Activated CD8-positive, alpha-beta T cell treated with anti-CD3 and anti-CD28 coated beads for 36 hours (primary cell): ENCODE measurements at regions not wholly inside any gene's neighbourhood (a gene's known extent, or its start where the extent isn't known, plus 50 kb on each side); places are given as distances from the start of the nearest gene placed in this dataset.

Experiments used
- ATAC-seq: fragments of 200-7000 bp; cut with Tn5 transposase; one replicate; pipeline ENCODE4 v1.10.0; 2021; ENCODE audit warnings: mild to moderate bottlenecking, moderate library complexity
- CTCF ChIA-PET: fragments of 350-600 bp; sonication (Branson Sonifier 250); formaldehyde crosslinking; loops from one replicate; lab custom pipeline; 2021; ENCODE audit warnings: antibody characterized with exemption; lab: Charles Lee
- POLR2A ChIA-PET: fragments of 350-600 bp; sonication (Branson Sonifier 250); formaldehyde crosslinking; loops from one replicate; lab custom pipeline; 2021; ENCODE audit warnings: antibody characterized with exemption; lab: Charles Lee
- DNase-seq: peaks from one replicate; pipeline ENCODE4 v3.0.0-alpha.2; 2020
- H3K27ac Mint-ChIP-seq: one replicate; pipeline ENCODE4 v1.8.0; 2021; ENCODE audit warnings: mild to moderate bottlenecking, mixed read lengths
- H3K27me3 Mint-ChIP-seq: one replicate; pipeline ENCODE4 v1.8.0; 2021; ENCODE audit warnings: mixed read lengths
- H3K36me3 Mint-ChIP-seq: one replicate; pipeline ENCODE4 v1.8.0; 2021; ENCODE audit warnings: low read depth, mixed read lengths
- H3K4me1 Mint-ChIP-seq: one replicate; pipeline ENCODE4 v1.8.0; 2021; ENCODE audit warnings: low read depth, mixed read lengths
- H3K4me3 Mint-ChIP-seq: one replicate; pipeline ENCODE4 v1.8.0; 2021; ENCODE audit warnings: mild to moderate bottlenecking, moderate library complexity, mixed read lengths
- H3K9me3 Mint-ChIP-seq: one replicate; pipeline ENCODE4 v1.8.0; 2021; ENCODE audit warnings: mixed read lengths
- CTCF ChIP-seq: fragments of 200-600 bp; IDR thresholded peaks from one replicate; pipeline ENCODE4 v1.8.0; 2022; ENCODE audit warnings: antibody characterized with exemption, mild to moderate bottlenecking
- intact Hi-C: fragments of 100-400 bp; cut with micrococcal nuclease; formaldehyde crosslinking; loops from one replicate; pipeline ENCODE4 v1.10.0; 2022

- Mint-ChIP-seq H3K27ac (no peak overlapping the region), H3K4me1 (no peaks in the 10 kb centered on the region), H3K9me3 (peaks cover 2% of the 10 kb centered on the region), H3K36me3 (no peaks in the 10 kb centered on the region), H3K27me3 (no peaks in the 10 kb centered on the region), H3K4me3 (no peak overlapping the region)
- intact Hi-C loops = no loop called here
- ATAC-seq = no peak
- CTCF ChIA-PET = no interaction called here
- POLR2A ChIA-PET = no interaction called here
- DNase-seq = no peak
- no peak for TF ChIP-seq CTCF
These were observed 505.7 kb upstream of the KLHL29 start for GRCh38 chr2:22879009-22879863.

GRCh38 chr2:22880161-22880560, 504.8 kb upstream of the KLHL29 start:
- H3K27me3 Mint-ChIP-seq = no peaks in the 10 kb centered on the region
- intact Hi-C loops = no loop called here

GRCh38 chr2:22882011-22882410, 503.0 kb upstream of the KLHL29 start:
- H3K4me1 Mint-ChIP-seq = no peaks in the 10 kb centered on the region
- ATAC-seq = no peak

More at GRCh38 chr2:22880161-22880560, 504.8 kb upstream of the KLHL29 start:
- Mint-ChIP-seq H3K9me3 (peaks cover 2% of the 10 kb centered on the region), H3K27ac (no peak overlapping the region), H3K4me1 (no peaks in the 10 kb centered on the region), H3K4me3 (no peak overlapping the region), H3K36me3 (no peaks in the 10 kb centered on the region)
- ATAC-seq (no peak), DNase-seq (no peak)
- ChIA-PET POLR2A (no interaction called here), CTCF (no interaction called here)
- TF ChIP-seq CTCF = no peak

GRCh38 chr2:22882643-22883042, 502.3 kb upstream of the KLHL29 start:
- no peak for ATAC-seq
- ChIA-PET CTCF (no interaction called here), POLR2A (no interaction called here)

More at GRCh38 chr2:22882011-22882410, 503.0 kb upstream of the KLHL29 start:
- ChIA-PET CTCF (no interaction called here), POLR2A (no interaction called here)
- Mint-ChIP-seq H3K4me3 (no peak overlapping the region), H3K36me3 (no peaks in the 10 kb centered on the region), H3K27me3 (no peaks in the 10 kb centered on the region), H3K9me3 (no peaks in the 10 kb centered on the region), H3K27ac (no peak overlapping the region)
- no peak for DNase-seq
- intact Hi-C loops = no loop called here
- TF ChIP-seq CTCF = no peak

More at GRCh38 chr2:22882643-22883042, 502.3 kb upstream of the KLHL29 start:
- intact Hi-C loops = no loop called here
- no peak for TF ChIP-seq CTCF
- Mint-ChIP-seq H3K36me3 (no peaks in the 10 kb centered on the region), H3K27ac (no peak overlapping the region), H3K4me3 (no peak overlapping the region), H3K4me1 (no peaks in the 10 kb centered on the region), H3K27me3 (no peaks in the 10 kb centered on the region), H3K9me3 (no peaks in the 10 kb centered on the region)
- no peak for DNase-seq
